Liver (tissue), 3 donors: ENCODE measurements at regions not wholly inside any gene's neighbourhood (a gene's known extent, or its start where the extent isn't known, plus 50 kb on each side); places are given as distances from the start of the nearest gene placed in this dataset.

Experiments
- ATF3 ChIP-seq: IDR thresholded peaks from 2 replicates; pipeline ENCODE4 v1.6.1; 2016; ENCODE audit warnings: antibody characterized with exemption
- CTCF ChIP-seq: fragments of 150-350 bp; IDR thresholded peaks from 2 replicates; pipeline ENCODE4 v1.5.1; 2017; ENCODE audit warnings: improper control_type of control experiment, low read depth, low read length; ENCODE audit not compliant: missing input control
- GABPA ChIP-seq, 2 donors: IDR thresholded peaks in 1 of 2; conservative IDR thresholded peaks in 1 of 2; 2 replicates each; pipeline ENCODE4 v1.6.1; 2016; ENCODE audit warnings: antibody characterized with exemption in 2 of 2, mild to moderate bottlenecking in 1 of 2, moderate library complexity in 1 of 2
- MAX ChIP-seq: IDR thresholded peaks from 2 replicates; pipeline ENCODE4 v1.6.1; 2016; ENCODE audit warnings: antibody characterized with exemption
- REST ChIP-seq: IDR thresholded peaks from 2 replicates; pipeline ENCODE4 v1.6.1; 2016; ENCODE audit warnings: antibody characterized with exemption, mild to moderate bottlenecking
- TAF1 ChIP-seq: conservative IDR thresholded peaks from 2 replicates; pipeline ENCODE4 v1.6.1; 2016; ENCODE audit warnings: antibody characterized with exemption, mild to moderate bottlenecking
- YY1 ChIP-seq: IDR thresholded peaks from 2 replicates; pipeline ENCODE4 v1.6.1; 2016; ENCODE audit warnings: antibody characterized with exemption, mild to moderate bottlenecking
- donor health status: healthy.
- donor health status: healthy.

- TF ChIP-seq MAX (no peak), CTCF (no peak), TAF1 (no peak), GABPA (IDR thresholded peaks at IDR 0.05 in 1 of 2, conservative IDR thresholded peaks at IDR 0.05 in 1 of 2) (no peak), YY1 (no peak), REST (no peak), ATF3 (no peak)
Observed at GRCh38 chr6:164917211-164917610, 392.2 kb downstream of the C6orf118 start.
